Liver (tissue), 3 donors: ENCODE measurements at regions not wholly inside any gene's neighbourhood (a gene's known extent, or its start where the extent isn't known, plus 50 kb on each side); places are given as distances from the start of the nearest gene placed in this dataset.

Source experiments
- EGR1 ChIP-seq, 2 donors: IDR thresholded peaks; 2 replicates each; pipeline ENCODE4 v1.6.1; 2016 to 2018; ENCODE audit warnings: antibody characterized with exemption in 2 of 2, low read depth in 2 of 2
- GABPA ChIP-seq, 2 donors: IDR thresholded peaks in 1 of 2; conservative IDR thresholded peaks in 1 of 2; 2 replicates each; pipeline ENCODE4 v1.6.1; 2016; ENCODE audit warnings: antibody characterized with exemption in 2 of 2, mild to moderate bottlenecking in 1 of 2, moderate library complexity in 1 of 2
- JUND ChIP-seq, 2 donors: IDR thresholded peaks; 2 replicates each; pipeline ENCODE4 v1.6.1; 2016; ENCODE audit warnings: antibody characterized with exemption in 2 of 2
- NR2F2 ChIP-seq: IDR thresholded peaks from 2 replicates; pipeline ENCODE4 v1.6.1; 2016; ENCODE audit warnings: antibody characterized with exemption
- RAD21 ChIP-seq, 2 donors: IDR thresholded peaks; 2 replicates each; pipeline ENCODE4 v1.6.1; 2016; ENCODE audit warnings: antibody characterized with exemption in 2 of 2, mild to moderate bottlenecking in 2 of 2
- REST ChIP-seq: IDR thresholded peaks from 2 replicates; pipeline ENCODE4 v1.6.1; 2016; ENCODE audit warnings: antibody characterized with exemption, mild to moderate bottlenecking
- YY1 ChIP-seq: IDR thresholded peaks from 2 replicates; pipeline ENCODE4 v1.6.1; 2016; ENCODE audit warnings: antibody characterized with exemption, mild to moderate bottlenecking
- TF ChIP-seq, protein P1 (sequence below): IDR thresholded peaks from 2 replicates; pipeline ENCODE4 v1.6.1; 2016; ENCODE audit warnings: antibody characterized with exemption
- TF ChIP-seq, protein P2 (sequence below): fragments of 150-350 bp; IDR thresholded peaks from 2 replicates; pipeline ENCODE4 v1.5.1; 2017; ENCODE audit warnings: improper control_type of control experiment, low read depth, low read length; ENCODE audit not compliant: missing input control
- TF ChIP-seq, protein P3 (sequence below): IDR thresholded peaks from 2 replicates; pipeline ENCODE4 v1.6.1; 2016; ENCODE audit warnings: antibody characterized with exemption
- donor health status: healthy.
- donor health status: healthy.

DNA sequence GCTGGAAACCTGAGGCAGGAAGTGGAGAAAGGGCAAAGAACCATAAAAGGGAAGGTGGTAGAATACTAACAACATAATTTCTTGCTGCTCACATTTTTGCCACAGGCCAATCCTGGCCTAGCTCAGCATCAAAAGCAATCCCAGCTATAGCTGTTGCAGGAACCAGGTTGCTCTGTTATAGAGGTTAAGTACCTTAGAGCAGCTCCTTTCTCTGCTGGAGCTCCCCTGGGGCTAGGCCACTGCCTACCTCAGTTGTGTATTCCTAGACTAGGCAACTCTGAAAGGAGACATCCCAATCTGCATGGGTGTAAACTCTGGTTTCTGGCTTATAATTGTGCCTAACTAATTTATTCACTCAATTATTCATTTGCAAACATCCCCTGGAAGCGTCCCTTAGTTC lies 108.4 kb downstream of the ZNF365 start:
- TF ChIP-seq, protein P1, sequence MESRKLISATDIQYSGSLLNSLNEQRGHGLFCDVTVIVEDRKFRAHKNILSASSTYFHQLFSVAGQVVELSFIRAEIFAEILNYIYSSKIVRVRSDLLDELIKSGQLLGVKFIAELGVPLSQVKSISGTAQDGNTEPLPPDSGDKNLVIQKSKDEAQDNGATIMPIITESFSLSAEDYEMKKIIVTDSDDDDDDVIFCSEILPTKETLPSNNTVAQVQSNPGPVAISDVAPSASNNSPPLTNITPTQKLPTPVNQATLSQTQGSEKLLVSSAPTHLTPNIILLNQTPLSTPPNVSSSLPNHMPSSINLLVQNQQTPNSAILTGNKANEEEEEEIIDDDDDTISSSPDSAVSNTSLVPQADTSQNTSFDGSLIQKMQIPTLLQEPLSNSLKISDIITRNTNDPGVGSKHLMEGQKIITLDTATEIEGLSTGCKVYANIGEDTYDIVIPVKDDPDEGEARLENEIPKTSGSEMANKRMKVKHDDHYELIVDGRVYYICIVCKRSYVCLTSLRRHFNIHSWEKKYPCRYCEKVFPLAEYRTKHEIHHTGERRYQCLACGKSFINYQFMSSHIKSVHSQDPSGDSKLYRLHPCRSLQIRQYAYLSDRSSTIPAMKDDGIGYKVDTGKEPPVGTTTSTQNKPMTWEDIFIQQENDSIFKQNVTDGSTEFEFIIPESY = no peak
- TF ChIP-seq, protein P2, sequence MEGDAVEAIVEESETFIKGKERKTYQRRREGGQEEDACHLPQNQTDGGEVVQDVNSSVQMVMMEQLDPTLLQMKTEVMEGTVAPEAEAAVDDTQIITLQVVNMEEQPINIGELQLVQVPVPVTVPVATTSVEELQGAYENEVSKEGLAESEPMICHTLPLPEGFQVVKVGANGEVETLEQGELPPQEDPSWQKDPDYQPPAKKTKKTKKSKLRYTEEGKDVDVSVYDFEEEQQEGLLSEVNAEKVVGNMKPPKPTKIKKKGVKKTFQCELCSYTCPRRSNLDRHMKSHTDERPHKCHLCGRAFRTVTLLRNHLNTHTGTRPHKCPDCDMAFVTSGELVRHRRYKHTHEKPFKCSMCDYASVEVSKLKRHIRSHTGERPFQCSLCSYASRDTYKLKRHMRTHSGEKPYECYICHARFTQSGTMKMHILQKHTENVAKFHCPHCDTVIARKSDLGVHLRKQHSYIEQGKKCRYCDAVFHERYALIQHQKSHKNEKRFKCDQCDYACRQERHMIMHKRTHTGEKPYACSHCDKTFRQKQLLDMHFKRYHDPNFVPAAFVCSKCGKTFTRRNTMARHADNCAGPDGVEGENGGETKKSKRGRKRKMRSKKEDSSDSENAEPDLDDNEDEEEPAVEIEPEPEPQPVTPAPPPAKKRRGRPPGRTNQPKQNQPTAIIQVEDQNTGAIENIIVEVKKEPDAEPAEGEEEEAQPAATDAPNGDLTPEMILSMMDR = no peak
- TF ChIP-seq, protein P3, sequence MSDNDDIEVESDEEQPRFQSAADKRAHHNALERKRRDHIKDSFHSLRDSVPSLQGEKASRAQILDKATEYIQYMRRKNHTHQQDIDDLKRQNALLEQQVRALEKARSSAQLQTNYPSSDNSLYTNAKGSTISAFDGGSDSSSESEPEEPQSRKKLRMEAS = no peak
- TF ChIP-seq RAD21 (IDR thresholded peaks at IDR 0.05) = no peak
- no peak for TF ChIP-seq REST
- no peak for TF ChIP-seq EGR1 (IDR thresholded peaks at IDR 0.05; ENCODE audit: low read depth in 2 of 2)
- TF ChIP-seq YY1 = no peak
- no peak for TF ChIP-seq GABPA (IDR thresholded peaks at IDR 0.05 in 1 of 2, conservative IDR thresholded peaks at IDR 0.05 in 1 of 2)
- TF ChIP-seq NR2F2 = no peak
- no peak for TF ChIP-seq JUND (IDR thresholded peaks at IDR 0.05)
